Naive B cell (primary cell): ENCODE measurements at regions not wholly inside any gene's neighbourhood (a gene's known extent, or its start where the extent isn't known, plus 50 kb on each side); places are given as distances from the start of the nearest gene placed in this dataset.

ENCODE experiments used
- ATAC-seq, 2 donors: fragments of 150-1000 bp; cut with Tn5 transposase; 2 replicates each; pipeline ENCODE4 v1.10.0; 2021; ENCODE audit warnings: low read depth in 2 of 2, mild to moderate bottlenecking in 2 of 2, moderate library complexity in 2 of 2
- DNase-seq: peaks from one replicate; pipeline ENCODE4 v3.0.0; 2022
- H3K27ac Mint-ChIP-seq, 6 donors: one replicate each; pipeline ENCODE4 v1.8.0; 2020 to 2022; ENCODE audit warnings: mild to moderate bottlenecking in 6 of 6, mixed read lengths in 6 of 6, moderate library complexity in 5 of 6, inconsistent platforms in 2 of 6
- H3K27me3 Mint-ChIP-seq, 3 donors: one replicate each; pipeline ENCODE4 v1.8.0; 2021 to 2022; ENCODE audit warnings: mixed read lengths in 3 of 3, mild to moderate bottlenecking in 1 of 3
- H3K36me3 Mint-ChIP-seq, 2 donors: one replicate each; pipeline ENCODE4 v1.8.0; 2020 to 2022; ENCODE audit warnings: mixed read lengths in 2 of 2, inconsistent platforms in 1 of 2, mild to moderate bottlenecking in 1 of 2
- H3K4me1 Mint-ChIP-seq, 3 donors: one replicate each; pipeline ENCODE4 v1.8.0; 2020 to 2022; ENCODE audit warnings: mixed read lengths in 3 of 3, inconsistent platforms in 1 of 3, mild to moderate bottlenecking in 1 of 3, moderate library complexity in 1 of 3
- H3K4me3 Mint-ChIP-seq, 8 donors: one replicate each; pipeline ENCODE4 v1.8.0; 2020 to 2022; ENCODE audit warnings: mild to moderate bottlenecking in 8 of 8, mixed read lengths in 8 of 8, moderate library complexity in 8 of 8, inconsistent platforms in 2 of 8
- H3K9me3 Mint-ChIP-seq, 7 donors: one replicate each; pipeline ENCODE4 v1.8.0; 2020 to 2022; ENCODE audit warnings: mixed read lengths in 7 of 7, mild to moderate bottlenecking in 5 of 7, inconsistent platforms in 2 of 7, moderate library complexity in 1 of 7

DNA sequence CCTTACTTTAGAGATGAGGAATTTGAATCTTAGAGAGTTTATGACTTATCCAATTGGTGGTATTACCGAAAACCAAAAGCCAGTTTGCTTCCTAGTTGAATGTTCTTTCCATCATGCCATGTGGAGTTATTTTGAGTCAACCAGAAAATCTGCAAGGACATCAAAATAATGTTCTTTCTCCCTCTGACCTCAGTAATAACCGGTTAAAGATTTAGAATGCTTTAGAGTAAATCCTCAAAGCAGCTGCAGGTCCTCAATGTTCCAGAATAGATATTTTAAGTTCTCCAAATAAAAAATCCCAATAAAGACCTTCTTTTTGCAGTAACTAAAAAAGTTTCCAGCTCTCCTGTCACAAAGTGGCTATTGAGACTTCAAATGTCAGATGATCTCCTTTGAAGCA lies 396.6 kb downstream of the ADAMTS20 start:
- H3K27me3 Mint-ChIP-seq, result no peaks in the 10 kb centered on the region
- H3K4me3 Mint-ChIP-seq, result no peak overlapping the region
- ATAC-seq (no peak), DNase-seq (no peak)
- no peaks in the 10 kb centered on the region for H3K4me1 Mint-ChIP-seq
- no peak overlapping the region for H3K27ac Mint-ChIP-seq
- H3K9me3 Mint-ChIP-seq, result peaks cover 0 to 1% (median 0%) of the 10 kb centered on the region in 7 donors
- no peaks in the 10 kb centered on the region for H3K36me3 Mint-ChIP-seq

GRCh38 chr12:43154498-43155045 lies 397.4 kb downstream of the ADAMTS20 start:
- H3K36me3 Mint-ChIP-seq, result no peaks in the 10 kb centered on the region
- DNase-seq, result no peak
- no peaks in the 10 kb centered on the region for H3K4me1 Mint-ChIP-seq
- no peak overlapping the region for H3K27ac Mint-ChIP-seq
- no peaks in the 10 kb centered on the region for H3K27me3 Mint-ChIP-seq
- peaks cover 0 to 2% (median 0%) of the 10 kb centered on the region in 7 donors for H3K9me3 Mint-ChIP-seq
- H3K4me3 Mint-ChIP-seq, result no peak overlapping the region
- ATAC-seq, result no peak

DNA sequence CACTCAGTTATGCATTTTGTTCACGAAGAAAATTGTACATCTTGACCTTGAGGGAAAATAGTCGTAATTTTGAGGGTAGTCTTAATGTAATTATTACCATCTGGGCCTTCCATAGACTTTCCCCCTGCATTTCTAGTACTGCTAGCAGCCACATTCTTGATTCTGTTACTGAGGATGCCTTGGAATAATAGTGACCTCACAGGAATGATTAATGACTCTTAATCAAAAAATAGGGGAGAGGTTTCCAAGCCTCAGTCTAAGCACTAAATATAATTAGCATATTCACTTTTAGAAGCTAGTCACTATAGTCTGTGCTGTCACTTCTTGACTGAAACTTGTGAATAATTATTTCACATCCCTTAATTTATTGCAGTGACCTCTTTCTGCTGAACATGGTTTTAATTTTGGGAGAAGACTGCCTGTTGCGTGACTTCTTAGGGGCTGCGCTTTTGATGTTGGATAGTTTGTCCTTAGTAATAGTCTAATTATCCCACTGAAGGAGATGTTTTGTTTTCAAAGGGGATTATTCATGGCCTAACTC lies 400.5 kb downstream of the ADAMTS20 start:
- peaks cover 0 to 2% (median 0%) of the 10 kb centered on the region in 7 donors for H3K9me3 Mint-ChIP-seq
- DNase-seq, result no peak
- H3K27me3 Mint-ChIP-seq, result no peaks in the 10 kb centered on the region
- no peaks in the 10 kb centered on the region for H3K4me1 Mint-ChIP-seq
- no peak for ATAC-seq
- H3K27ac Mint-ChIP-seq, result no peak overlapping the region
- no peaks in the 10 kb centered on the region for H3K36me3 Mint-ChIP-seq
- no peak overlapping the region for H3K4me3 Mint-ChIP-seq

DNA sequence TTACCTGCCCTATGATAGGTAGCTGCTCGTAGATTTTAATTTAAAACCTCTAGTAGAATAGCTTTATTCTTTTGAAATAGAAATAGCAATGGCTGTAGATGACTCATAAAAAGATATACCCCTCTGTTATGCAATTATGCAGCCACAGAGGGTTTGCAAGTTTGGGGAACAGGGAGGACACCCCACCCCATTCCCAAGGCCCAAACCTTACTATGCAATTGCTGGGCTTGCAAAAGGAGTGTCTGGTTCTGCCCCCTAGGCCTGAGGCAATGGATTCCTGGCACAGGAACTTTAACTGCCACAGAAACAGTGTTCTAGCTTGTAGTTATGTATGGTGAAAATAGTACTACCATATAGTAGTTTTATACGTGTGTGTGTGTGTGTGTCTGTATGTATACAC lies 403.3 kb downstream of the ADAMTS20 start:
- ATAC-seq (no peak), DNase-seq (no peak)
- no peaks in the 10 kb centered on the region for H3K4me1 Mint-ChIP-seq
- peaks cover 0 to 2% (median 0%) of the 10 kb centered on the region in 7 donors for H3K9me3 Mint-ChIP-seq
- H3K27ac Mint-ChIP-seq, result no peak overlapping the region
- H3K36me3 Mint-ChIP-seq, result no peaks in the 10 kb centered on the region
- H3K4me3 Mint-ChIP-seq, result no peak overlapping the region
- no peaks in the 10 kb centered on the region for H3K27me3 Mint-ChIP-seq

DNA sequence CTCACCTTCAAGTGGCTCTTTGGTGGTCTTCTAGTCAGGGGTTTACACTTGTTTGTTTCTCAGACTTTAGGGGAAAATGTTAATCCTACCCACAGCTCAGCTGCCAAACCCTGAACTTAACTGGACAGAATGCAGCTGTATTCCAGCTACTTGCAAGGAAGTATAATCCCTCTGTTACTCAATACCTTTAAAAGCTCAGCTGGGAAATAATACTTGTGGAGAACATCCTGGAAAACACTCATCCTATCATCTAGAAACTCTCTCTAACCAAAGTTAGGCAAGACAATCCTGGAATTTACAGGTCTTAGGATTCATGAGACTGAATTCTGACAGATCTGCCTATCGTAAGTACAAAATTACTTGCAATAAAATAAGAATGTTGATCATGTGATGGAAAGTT lies 404.1 kb downstream of the ADAMTS20 start:
- Mint-ChIP-seq H3K4me1 (no peaks in the 10 kb centered on the region), H3K9me3 (peaks cover 0 to 2% (median 0%) of the 10 kb centered on the region in 7 donors)
- no peak for ATAC-seq

GRCh38 chr12:43145481-43145880 lies 406.5 kb downstream of the ADAMTS20 start:
- Mint-ChIP-seq H3K27ac (no peak overlapping the region), H3K4me1 (no peaks in the 10 kb centered on the region), H3K36me3 (no peaks in the 10 kb centered on the region), H3K27me3 (no peaks in the 10 kb centered on the region), H3K9me3 (peaks cover 0 to 3% (median 0%) of the 10 kb centered on the region in 7 donors), H3K4me3 (no peak overlapping the region)
- DNase-seq (no peak), ATAC-seq (no peak)

More for the DNA sequence above, 404.1 kb downstream of the ADAMTS20 start:
- H3K27me3 Mint-ChIP-seq, result no peaks in the 10 kb centered on the region
- no peak for DNase-seq
- H3K36me3 Mint-ChIP-seq, result no peaks in the 10 kb centered on the region
- H3K27ac Mint-ChIP-seq, result no peak overlapping the region
- no peak overlapping the region for H3K4me3 Mint-ChIP-seq

- no peak overlapping the region for H3K27ac Mint-ChIP-seq
- H3K36me3 Mint-ChIP-seq, result peaks cover 0 to 5% of the 10 kb centered on the region in 2 donors
- ATAC-seq, result no peak
- no peak for DNase-seq
- no peaks in the 10 kb centered on the region for H3K4me1 Mint-ChIP-seq
- H3K27me3 Mint-ChIP-seq, result no peaks in the 10 kb centered on the region
- peaks cover 0 to 11% (median 2%) of the 10 kb centered on the region in 7 donors for H3K9me3 Mint-ChIP-seq
- H3K4me3 Mint-ChIP-seq, result no peak overlapping the region
Measured at GRCh38 chr12:43143278-43143677, 408.7 kb downstream of the ADAMTS20 start.

- no peak overlapping the region for H3K4me3 Mint-ChIP-seq
Measured at GRCh38 chr12:43132291-43132690, 419.7 kb downstream of the ADAMTS20 start.

GRCh38 chr12:43131301-43131700 lies 420.7 kb downstream of the ADAMTS20 start:
- Mint-ChIP-seq H3K27ac (no peak overlapping the region), H3K27me3 (peaks cover 0 to 8% (median 0%) of the 10 kb centered on the region in 3 donors), H3K4me1 (no peaks in the 10 kb centered on the region), H3K9me3 (peaks cover 0 to 5% (median 2%) of the 10 kb centered on the region in 7 donors), H3K36me3 (no peaks in the 10 kb centered on the region), H3K4me3 (no peak overlapping the region)
- ATAC-seq (no peak), DNase-seq (no peak)

More at GRCh38 chr12:43132291-43132690, 419.7 kb downstream of the ADAMTS20 start:
- DNase-seq (no peak), ATAC-seq (no peak)
- H3K27ac Mint-ChIP-seq, result no peak overlapping the region
- H3K9me3 Mint-ChIP-seq, result peaks cover 0 to 5% (median 1%) of the 10 kb centered on the region in 7 donors
- H3K27me3 Mint-ChIP-seq, result peaks cover 0 to 8% (median 0%) of the 10 kb centered on the region in 3 donors
- no peaks in the 10 kb centered on the region for H3K4me1 Mint-ChIP-seq
- H3K36me3 Mint-ChIP-seq, result no peaks in the 10 kb centered on the region

GRCh38 chr12:43127886-43128549 lies 424.0 kb downstream of the ADAMTS20 start:
- ATAC-seq (no peak), DNase-seq (no peak)
- H3K27ac Mint-ChIP-seq, result no peak overlapping the region
- H3K4me1 Mint-ChIP-seq, result no peaks in the 10 kb centered on the region
- H3K4me3 Mint-ChIP-seq, result no peak overlapping the region
- peaks cover 0 to 8% (median 0%) of the 10 kb centered on the region in 3 donors for H3K27me3 Mint-ChIP-seq
- H3K36me3 Mint-ChIP-seq, result no peaks in the 10 kb centered on the region
- peaks cover 0 to 4% (median 0%) of the 10 kb centered on the region in 7 donors for H3K9me3 Mint-ChIP-seq

DNA sequence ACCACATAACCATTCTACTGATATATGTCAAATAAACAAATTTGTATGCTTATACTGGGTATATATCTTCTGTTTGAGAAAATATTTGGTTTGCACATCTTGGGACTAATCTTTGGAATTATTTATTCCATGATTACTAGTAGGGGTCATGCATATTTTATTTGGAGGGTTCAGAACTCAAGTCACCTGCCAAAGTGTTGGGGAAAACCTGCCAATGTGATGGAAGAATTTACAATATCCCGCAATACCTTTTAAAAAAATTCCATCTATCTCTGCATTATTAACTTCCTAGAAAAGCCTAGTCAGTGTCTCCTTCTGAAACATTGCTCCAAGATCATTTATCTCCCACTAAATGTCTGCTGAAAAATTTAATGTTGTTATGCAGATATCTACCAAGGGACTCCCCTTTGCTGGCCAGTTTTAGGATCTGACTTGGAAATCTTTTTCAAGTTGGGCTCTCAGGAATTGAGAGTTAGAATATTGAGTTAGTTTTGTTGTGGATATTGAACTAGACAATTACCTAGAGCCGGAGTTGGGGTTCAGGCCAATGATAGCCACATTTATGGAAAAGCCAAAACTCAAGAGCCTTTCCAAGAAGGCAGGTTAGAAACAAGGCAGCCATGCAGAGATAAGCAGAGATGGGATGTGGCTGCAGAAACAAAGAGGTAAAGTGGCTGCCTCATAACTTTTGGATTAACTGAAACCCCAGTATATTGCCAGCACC lies 425.2 kb downstream of the ADAMTS20 start:
- Mint-ChIP-seq H3K27ac (no peak overlapping the region), H3K9me3 (peaks cover 0 to 4% (median 0%) of the 10 kb centered on the region in 7 donors), H3K4me1 (no peaks in the 10 kb centered on the region), H3K4me3 (no peak overlapping the region), H3K27me3 (peaks cover 0 to 6% (median 5%) of the 10 kb centered on the region in 3 donors), H3K36me3 (no peaks in the 10 kb centered on the region)
- no peak for ATAC-seq
- no peak for DNase-seq

DNA sequence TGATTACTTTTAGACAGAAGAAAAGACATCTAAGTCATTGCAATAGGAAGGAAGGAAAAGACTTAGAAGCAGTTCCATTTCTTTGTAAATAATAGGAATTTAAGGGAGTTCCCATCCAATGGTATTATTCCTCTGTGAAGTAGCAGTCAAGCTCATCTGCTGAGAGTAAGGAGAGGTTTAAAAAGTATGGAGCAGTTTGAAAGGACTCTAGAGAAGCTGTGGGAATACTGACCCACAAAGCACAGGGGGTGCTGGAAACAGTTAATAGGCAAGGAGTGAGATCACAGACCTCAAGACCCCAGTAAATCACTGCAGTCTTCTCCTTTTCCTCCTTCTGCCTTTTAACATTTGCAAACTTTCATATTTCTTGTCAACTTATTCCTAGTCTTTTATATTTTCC lies 428.5 kb downstream of the ADAMTS20 start:
- DNase-seq (no peak), ATAC-seq (no peak)
- Mint-ChIP-seq H3K36me3 (no peaks in the 10 kb centered on the region), H3K27ac (no peak overlapping the region), H3K4me3 (no peak overlapping the region), H3K4me1 (no peaks in the 10 kb centered on the region), H3K9me3 (peaks cover 0 to 4% (median 0%) of the 10 kb centered on the region in 7 donors), H3K27me3 (peaks cover 0 to 6% (median 0%) of the 10 kb centered on the region in 3 donors)

DNA sequence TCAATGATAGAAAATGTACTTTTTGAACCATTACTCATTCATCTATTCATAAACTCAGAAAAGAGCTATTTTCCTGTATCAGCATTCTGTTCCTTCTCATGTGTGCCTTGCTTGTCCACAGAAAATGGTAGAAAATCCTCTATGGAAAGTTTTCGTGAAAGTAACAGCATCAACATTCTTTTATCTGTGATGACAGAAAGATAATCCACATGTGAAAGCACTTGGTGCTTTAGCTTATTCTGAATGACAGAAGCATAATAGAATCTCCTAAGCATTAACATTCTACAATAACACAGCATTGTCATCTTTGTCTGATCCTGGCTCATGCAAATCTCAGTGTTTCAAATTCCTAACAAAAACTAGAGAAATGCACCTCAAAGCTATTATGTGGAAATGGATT lies 431.9 kb downstream of the ADAMTS20 start:
- no peak overlapping the region for H3K27ac Mint-ChIP-seq
- ATAC-seq (no peak), DNase-seq (no peak)
- no peaks in the 10 kb centered on the region for H3K4me1 Mint-ChIP-seq
- H3K9me3 Mint-ChIP-seq, result peaks cover 0 to 4% (median 0%) of the 10 kb centered on the region in 7 donors
- no peak overlapping the region for H3K4me3 Mint-ChIP-seq
- H3K36me3 Mint-ChIP-seq, result no peaks in the 10 kb centered on the region
- H3K27me3 Mint-ChIP-seq, result peaks cover 0 to 6% (median 0%) of the 10 kb centered on the region in 3 donors
